ENCODE measurements at regions not wholly inside any gene's neighbourhood (a gene's known extent, or its start where the extent isn't known, plus 50 kb on each side); places are given as distances from the start of the nearest gene placed in this dataset.
"Not testable (repeated sequence)": the region's sequence is repeated elsewhere in the genome, so short reads cannot be mapped to it uniquely, and the experiment has no call there.

DNA sequence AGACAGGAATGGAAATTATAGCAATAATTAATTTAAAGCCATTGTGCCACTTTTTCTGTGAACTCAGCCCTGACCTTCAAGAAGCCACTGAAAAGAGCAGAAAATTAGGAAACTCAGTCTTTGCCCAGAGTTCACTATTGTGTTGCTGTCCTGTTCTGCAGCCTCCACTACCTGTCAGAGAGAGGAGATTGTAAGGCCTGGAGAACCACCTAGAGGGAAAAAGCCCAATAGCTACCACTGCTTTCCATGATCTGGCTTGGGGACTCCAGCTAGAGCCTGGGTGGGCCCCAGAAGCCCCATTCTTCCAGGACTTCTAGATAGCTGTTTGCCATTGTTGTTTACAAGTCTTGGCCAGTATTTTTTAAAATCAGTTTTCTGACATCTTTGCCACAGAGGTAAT, 176.1 kb upstream of the KLF7 start:
- no peak for DNase-seq (ENCODE audit: low read depth, low spot score)
- no peak overlapping the region for H3K4me3 ChIP-seq (ENCODE audit: low read depth, low read length)
- TF ChIP-seq, protein P1, sequence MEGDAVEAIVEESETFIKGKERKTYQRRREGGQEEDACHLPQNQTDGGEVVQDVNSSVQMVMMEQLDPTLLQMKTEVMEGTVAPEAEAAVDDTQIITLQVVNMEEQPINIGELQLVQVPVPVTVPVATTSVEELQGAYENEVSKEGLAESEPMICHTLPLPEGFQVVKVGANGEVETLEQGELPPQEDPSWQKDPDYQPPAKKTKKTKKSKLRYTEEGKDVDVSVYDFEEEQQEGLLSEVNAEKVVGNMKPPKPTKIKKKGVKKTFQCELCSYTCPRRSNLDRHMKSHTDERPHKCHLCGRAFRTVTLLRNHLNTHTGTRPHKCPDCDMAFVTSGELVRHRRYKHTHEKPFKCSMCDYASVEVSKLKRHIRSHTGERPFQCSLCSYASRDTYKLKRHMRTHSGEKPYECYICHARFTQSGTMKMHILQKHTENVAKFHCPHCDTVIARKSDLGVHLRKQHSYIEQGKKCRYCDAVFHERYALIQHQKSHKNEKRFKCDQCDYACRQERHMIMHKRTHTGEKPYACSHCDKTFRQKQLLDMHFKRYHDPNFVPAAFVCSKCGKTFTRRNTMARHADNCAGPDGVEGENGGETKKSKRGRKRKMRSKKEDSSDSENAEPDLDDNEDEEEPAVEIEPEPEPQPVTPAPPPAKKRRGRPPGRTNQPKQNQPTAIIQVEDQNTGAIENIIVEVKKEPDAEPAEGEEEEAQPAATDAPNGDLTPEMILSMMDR (IDR thresholded peaks at IDR 0.05; ENCODE audit: low read depth, low read length) = no peak
- in situ Hi-C loops (cut with HindIII; ENCODE audit: low sequenced_read_pairs) = no loop called here

DNA sequence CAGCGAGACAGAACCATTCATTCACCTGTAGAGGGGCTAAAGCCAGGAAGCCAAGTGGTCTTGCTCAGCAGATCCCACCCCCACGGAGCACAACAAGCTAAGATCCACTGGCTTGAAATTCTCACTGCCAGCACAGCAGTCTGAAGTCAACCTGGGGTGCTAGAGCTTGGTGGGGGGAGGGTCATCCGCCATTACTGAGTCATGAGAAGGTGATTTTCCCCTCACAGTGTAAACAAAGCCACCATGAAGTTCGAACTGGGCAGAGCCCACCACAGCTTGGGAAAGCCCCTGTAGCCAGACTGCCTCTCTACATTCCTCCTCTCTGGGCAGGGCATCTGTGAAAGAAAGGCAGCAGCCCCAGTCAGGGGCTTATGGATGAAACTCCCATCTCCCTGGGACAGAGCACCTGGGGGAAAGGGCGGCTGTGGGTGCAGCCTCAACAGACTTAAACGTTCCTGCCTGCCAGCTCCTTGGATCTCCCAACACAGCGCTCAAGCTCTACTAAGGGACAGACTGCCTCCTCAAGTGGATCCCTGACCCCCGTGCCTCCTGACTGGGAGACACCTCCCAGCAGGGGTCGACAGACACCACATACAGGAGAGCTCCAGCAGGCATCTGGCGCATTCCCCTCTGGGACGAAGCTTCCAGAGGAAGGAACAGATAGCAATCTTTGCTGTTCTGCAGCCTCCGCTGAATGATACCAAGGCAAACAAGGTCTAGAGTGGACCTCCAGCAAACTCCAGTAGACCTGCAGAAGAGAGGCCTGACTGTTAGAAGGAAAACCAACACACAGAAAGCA, 179.0 kb upstream of the KLF7 start:
- in situ Hi-C loops (cut with HindIII; ENCODE audit: low sequenced_read_pairs); DNase-seq (ENCODE audit: low read depth, low spot score); H3K4me3 ChIP-seq (ENCODE audit: low read depth, low read length): not testable (repeated sequence)

DNA sequence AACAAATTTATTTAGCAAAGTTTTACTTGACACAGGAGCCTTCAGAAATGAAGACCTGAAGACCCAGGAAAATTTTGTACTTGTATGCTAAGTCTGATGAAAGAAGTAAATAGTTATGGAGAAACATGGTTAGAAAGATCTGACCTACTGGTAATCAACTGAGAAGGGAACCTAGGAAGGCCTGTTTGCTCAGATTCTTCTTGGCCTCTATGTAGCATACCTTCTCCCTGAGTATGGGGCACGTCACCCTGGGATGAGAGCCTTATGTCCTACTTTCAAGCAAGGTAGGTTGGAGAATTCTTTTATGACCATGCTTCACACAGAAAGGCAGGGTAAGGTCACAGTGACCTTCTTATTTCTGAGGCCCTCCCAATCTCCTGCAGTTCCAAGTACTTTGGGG, 178.6 kb upstream of the CREB1 start:
- in situ Hi-C loops (cut with HindIII; ENCODE audit: low sequenced_read_pairs) = no loop called here
- DNase-seq (ENCODE audit: low read depth, low spot score) = no peak
- TF ChIP-seq, protein P1 (IDR thresholded peaks at IDR 0.05; ENCODE audit: low read depth, low read length) = no peak
- no peak overlapping the region for H3K4me3 ChIP-seq (ENCODE audit: low read depth, low read length)

DNA sequence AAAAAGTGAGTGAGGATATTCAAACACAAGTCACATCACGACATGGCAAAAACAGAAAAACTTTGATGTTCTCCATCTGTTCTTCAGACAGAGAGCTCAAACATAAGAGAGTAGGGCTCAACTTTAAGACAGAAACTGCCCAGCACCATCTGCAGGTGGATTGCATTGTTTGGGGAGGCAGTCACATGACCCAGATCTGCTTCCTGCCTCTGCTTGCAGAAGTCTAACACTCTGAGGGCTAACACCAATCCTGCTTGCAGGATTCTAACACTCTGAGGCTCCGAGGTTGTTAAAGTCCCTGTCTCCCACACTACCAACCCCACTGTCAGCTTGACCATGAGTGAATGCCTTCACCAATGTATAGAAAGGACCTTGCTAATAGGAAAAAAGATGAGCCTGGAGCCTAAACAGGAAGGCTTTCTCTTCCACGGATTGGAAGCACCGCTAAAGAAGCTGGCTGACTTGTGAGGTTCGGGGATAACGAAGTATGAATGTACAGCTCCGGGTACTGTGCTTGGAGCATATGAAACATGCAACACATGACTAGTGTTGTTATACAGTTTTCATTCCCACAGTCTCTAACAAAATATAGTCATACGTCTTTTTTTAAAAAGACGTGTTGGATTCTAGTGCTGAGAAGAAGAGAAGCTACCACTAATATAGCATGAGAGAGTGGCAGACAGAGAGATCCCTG, 176.6 kb upstream of the CREB1 start:
- DNase-seq (ENCODE audit: low read depth, low spot score) = no peak
- in situ Hi-C loops (cut with HindIII; ENCODE audit: low sequenced_read_pairs) = no loop called here
- TF ChIP-seq, protein P1 (IDR thresholded peaks at IDR 0.05; ENCODE audit: low read depth, low read length) = no peak
- H3K4me3 ChIP-seq (ENCODE audit: low read depth, low read length) = no peak overlapping the region

DNA sequence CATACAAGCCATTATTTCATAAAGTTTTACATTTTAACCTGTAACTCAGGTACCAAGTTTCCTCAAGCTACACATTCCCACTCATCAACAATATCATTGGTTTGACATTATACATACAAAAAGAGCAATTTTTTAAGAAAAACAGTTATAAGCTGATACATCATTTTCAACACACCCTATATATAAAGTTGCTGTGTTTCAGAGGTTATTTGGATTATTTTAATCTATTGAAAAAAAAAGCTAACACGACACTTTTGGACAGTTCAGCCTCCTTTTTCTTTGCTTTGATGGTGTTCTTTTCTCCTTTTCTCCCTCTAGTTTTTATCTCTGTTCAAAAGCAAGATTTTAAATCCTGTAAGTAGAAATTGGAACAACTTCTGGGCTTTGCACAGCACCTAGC, 175.9 kb upstream of the CREB1 start:
- TF ChIP-seq, protein P1 (IDR thresholded peaks at IDR 0.05; ENCODE audit: low read depth, low read length) = no peak
- in situ Hi-C loops (cut with HindIII; ENCODE audit: low sequenced_read_pairs) = no loop called here

DNA sequence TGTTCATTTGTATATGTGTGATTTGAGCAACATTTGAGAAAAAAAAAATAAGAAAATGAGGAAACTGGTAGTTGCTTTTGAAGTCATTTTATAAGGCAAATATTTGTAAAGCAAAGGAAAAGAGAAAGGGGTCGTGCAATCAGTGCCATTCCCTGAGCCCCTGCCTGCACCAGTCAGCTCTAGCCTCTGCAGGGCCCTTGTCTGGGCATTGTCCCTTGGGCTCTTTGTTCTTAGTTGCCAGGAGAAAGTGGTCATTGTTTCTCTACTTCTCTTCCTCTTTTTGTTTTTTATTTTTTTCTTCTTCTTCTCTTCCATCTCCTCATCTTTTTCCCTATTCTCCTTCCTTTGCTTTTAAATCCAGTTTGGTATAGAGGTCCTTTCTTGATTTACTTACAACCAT, 175.3 kb upstream of the CREB1 start:
- no peak for DNase-seq (ENCODE audit: low read depth, low spot score)
- TF ChIP-seq, protein P1 (IDR thresholded peaks at IDR 0.05; ENCODE audit: low read depth, low read length) = no peak
- no peak overlapping the region for H3K4me3 ChIP-seq (ENCODE audit: low read depth, low read length)
- in situ Hi-C loops (cut with HindIII; ENCODE audit: low sequenced_read_pairs) = no loop called here

More for the DNA sequence above, 175.9 kb upstream of the CREB1 start:
- DNase-seq (ENCODE audit: low read depth, low spot score) = no peak
- H3K4me3 ChIP-seq (ENCODE audit: low read depth, low read length) = no peak overlapping the region

DNA sequence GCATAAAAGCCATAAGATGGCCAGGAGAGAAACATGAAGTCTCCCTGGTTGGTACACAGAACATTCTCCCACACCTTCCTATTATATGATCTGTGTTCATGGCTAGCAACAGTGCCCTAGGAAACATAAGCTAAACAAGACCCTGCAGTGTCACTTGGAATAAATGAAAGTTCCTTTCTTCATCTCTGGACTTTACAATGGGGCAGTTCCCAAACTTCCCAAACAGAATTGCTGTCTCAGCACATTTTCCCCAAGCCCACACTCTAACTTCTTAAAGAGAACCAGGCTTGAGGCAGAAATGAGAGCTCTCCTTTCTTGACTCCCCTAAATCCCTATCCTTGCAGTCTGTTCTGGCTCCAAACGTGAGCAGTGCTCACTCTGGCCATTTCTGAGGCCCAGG, 173.2 kb upstream of the CREB1 start:
- in situ Hi-C loops (cut with HindIII; ENCODE audit: low sequenced_read_pairs) = no loop called here
- no peak overlapping the region for H3K4me3 ChIP-seq (ENCODE audit: low read depth, low read length)
- DNase-seq (ENCODE audit: low read depth, low spot score) = no peak
- TF ChIP-seq, protein P1 (IDR thresholded peaks at IDR 0.05; ENCODE audit: low read depth, low read length) = no peak

Measured in astrocyte of the spinal cord (primary cell).